Ovary (tissue), 3 donors: ENCODE measurements at regions not wholly inside any gene's neighbourhood (a gene's known extent, or its start where the extent isn't known, plus 50 kb on each side); places are given as distances from the start of the nearest gene placed in this dataset.

Experiments used
- POLR2A ChIP-seq: fragments of 450-650 bp; IDR thresholded peaks from one replicate; pipeline ENCODE4 v1.6.1; 2017; ENCODE audit warnings: antibody characterized with exemption, mild to moderate bottlenecking, moderate library complexity
- TF ChIP-seq, protein P1 (sequence below), 3 donors: fragments of 450-650 bp in 2 of 3; fragments of 200-600 bp in 1 of 3; IDR thresholded peaks; one replicate each; pipeline versions ENCODE4 v1.5.1 to v1.8.0; 2016 to 2022; ENCODE audit warnings: antibody characterized with exemption in 3 of 3, mild to moderate bottlenecking in 1 of 3
- donor health status: DM: no; HTN: no; CAD: no.

DNA sequence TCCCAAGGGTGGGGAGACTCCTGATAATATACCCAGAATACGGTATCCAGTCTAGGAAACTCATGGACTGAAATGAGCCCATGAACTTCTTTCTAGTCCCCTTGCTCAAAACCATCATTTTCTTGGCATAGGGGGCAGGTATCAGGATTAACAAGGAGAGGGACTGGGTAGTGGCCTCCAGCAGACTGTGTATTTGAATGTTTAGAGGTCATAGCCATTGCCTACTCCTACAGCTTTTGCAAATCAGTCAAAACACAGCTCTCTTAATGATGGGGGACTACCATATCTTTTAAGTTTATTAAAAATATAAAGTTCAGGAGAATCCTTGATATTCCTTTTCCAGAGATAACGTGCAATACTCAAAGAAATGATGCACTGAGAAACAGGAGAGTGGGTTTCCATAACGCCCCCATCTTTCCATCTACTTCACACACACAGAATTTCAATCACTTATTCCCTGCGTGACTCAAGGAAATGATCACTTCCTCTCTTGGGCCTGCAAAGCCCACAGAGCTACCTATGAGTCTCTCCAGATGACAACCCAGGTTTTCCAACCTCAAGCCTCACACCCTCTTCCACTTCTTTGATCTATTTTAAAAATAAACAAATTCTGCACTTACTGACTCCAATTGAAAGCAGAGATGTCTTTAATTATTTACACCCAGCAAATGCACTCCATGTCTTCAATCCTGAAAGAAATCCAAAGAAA is 584.0 kb upstream of the LMCD1 start:
- TF ChIP-seq, protein P1, sequence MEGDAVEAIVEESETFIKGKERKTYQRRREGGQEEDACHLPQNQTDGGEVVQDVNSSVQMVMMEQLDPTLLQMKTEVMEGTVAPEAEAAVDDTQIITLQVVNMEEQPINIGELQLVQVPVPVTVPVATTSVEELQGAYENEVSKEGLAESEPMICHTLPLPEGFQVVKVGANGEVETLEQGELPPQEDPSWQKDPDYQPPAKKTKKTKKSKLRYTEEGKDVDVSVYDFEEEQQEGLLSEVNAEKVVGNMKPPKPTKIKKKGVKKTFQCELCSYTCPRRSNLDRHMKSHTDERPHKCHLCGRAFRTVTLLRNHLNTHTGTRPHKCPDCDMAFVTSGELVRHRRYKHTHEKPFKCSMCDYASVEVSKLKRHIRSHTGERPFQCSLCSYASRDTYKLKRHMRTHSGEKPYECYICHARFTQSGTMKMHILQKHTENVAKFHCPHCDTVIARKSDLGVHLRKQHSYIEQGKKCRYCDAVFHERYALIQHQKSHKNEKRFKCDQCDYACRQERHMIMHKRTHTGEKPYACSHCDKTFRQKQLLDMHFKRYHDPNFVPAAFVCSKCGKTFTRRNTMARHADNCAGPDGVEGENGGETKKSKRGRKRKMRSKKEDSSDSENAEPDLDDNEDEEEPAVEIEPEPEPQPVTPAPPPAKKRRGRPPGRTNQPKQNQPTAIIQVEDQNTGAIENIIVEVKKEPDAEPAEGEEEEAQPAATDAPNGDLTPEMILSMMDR (IDR thresholded peaks at IDR 0.05): no peak
- TF ChIP-seq POLR2A: no peak
